Activated CD4-positive, alpha-beta T cell treated with anti-CD3 and anti-CD28 coated beads for 36 hours (primary cell): ENCODE measurements at regions not wholly inside any gene's neighbourhood (a gene's known extent, or its start where the extent isn't known, plus 50 kb on each side); places are given as distances from the start of the nearest gene placed in this dataset.

Experiments used
- ATAC-seq: fragments of 200-7000 bp; cut with Tn5 transposase; one replicate; pipeline ENCODE4 v1.10.0; 2021; ENCODE audit warnings: mild to moderate bottlenecking, moderate library complexity
- CTCF ChIA-PET: fragments of 350-600 bp; sonication (Branson Sonifier 250); formaldehyde crosslinking; loops from one replicate; lab custom pipeline; 2021; ENCODE audit warnings: antibody characterized with exemption; lab: Charles Lee
- POLR2A ChIA-PET: fragments of 350-600 bp; sonication (Branson Sonifier 250); formaldehyde crosslinking; loops from one replicate; lab custom pipeline; 2021; ENCODE audit warnings: antibody characterized with exemption, inconsistent platforms; lab: Charles Lee
- DNase-seq: peaks from one replicate; pipeline ENCODE4 v3.0.0-alpha.2; 2020
- H3K27ac Mint-ChIP-seq: one replicate; pipeline ENCODE4 v1.8.0; 2021; ENCODE audit warnings: mixed read lengths
- H3K27me3 Mint-ChIP-seq: one replicate; pipeline ENCODE4 v1.8.0; 2021; ENCODE audit warnings: mixed read lengths
- H3K36me3 Mint-ChIP-seq: one replicate; pipeline ENCODE4 v1.8.0; 2021; ENCODE audit warnings: low read depth, mixed read lengths
- H3K4me1 Mint-ChIP-seq: one replicate; pipeline ENCODE4 v1.8.0; 2021; ENCODE audit warnings: mixed read lengths
- H3K4me3 Mint-ChIP-seq: one replicate; pipeline ENCODE4 v1.8.0; 2021; ENCODE audit warnings: mild to moderate bottlenecking, moderate library complexity, mixed read lengths
- H3K9me3 Mint-ChIP-seq: one replicate; pipeline ENCODE4 v1.8.0; 2021; ENCODE audit warnings: low read depth, mixed read lengths
- intact Hi-C, 2 experiments: fragments of 100-400 bp; cut with DNase I in 1 of 2; cut with micrococcal nuclease in 1 of 2; formaldehyde crosslinking; loops; one replicate each; pipeline versions ENCODE4 v1.14.2 to v1.15.1; 2022 to 2024; cut with DNase I, micrococcal nuclease

GRCh38 chr9:99559776-99560175 is 261.9 kb upstream of the NR4A3 start:
- peaks cover 7% of the 10 kb centered on the region for H3K9me3 Mint-ChIP-seq
- no peaks in the 10 kb centered on the region for H3K36me3 Mint-ChIP-seq
- H3K27ac Mint-ChIP-seq, result no peak overlapping the region
- DNase-seq (no peak), ATAC-seq (no peak)
- H3K4me3 Mint-ChIP-seq, result no peak overlapping the region
- ChIA-PET POLR2A (no interaction called here), CTCF (no interaction called here)
- intact Hi-C loops, result no loop called here
- peaks cover 2% of the 10 kb centered on the region for H3K27me3 Mint-ChIP-seq
- H3K4me1 Mint-ChIP-seq, result no peaks in the 10 kb centered on the region

- DNase-seq, result no peak
- H3K27ac Mint-ChIP-seq, result no peak overlapping the region
- ChIA-PET CTCF (interaction anchor here (0.8 to 1.1 kb wide), 2 partner anchors 16 to 19 kb away, joined by 3 to 4 read pairs; no protein-coding TSS in a partner anchor), POLR2A (no interaction called here)
- no peaks in the 10 kb centered on the region for H3K36me3 Mint-ChIP-seq
- no peak overlapping the region for H3K4me3 Mint-ChIP-seq
- H3K4me1 Mint-ChIP-seq, result no peaks in the 10 kb centered on the region
- no peak for ATAC-seq
- peaks cover 7% of the 10 kb centered on the region for H3K9me3 Mint-ChIP-seq
- peaks cover 2% of the 10 kb centered on the region for H3K27me3 Mint-ChIP-seq
- intact Hi-C loops, result no loop called here
Observed at GRCh38 chr9:99560561-99560960, 261.1 kb upstream of the NR4A3 start.

GRCh38 chr9:99561509-99561917 is 260.2 kb upstream of the NR4A3 start:
- no peak overlapping the region for H3K4me3 Mint-ChIP-seq
- peaks cover 5% of the 10 kb centered on the region for H3K27me3 Mint-ChIP-seq
- no peak overlapping the region for H3K27ac Mint-ChIP-seq
- peaks cover 7% of the 10 kb centered on the region for H3K9me3 Mint-ChIP-seq
- ChIA-PET CTCF (interaction anchor here (0.6 to 1.1 kb wide), 2 partner anchors 17 to 346 kb away, joined by 3 to 4 read pairs; no protein-coding TSS in a partner anchor), POLR2A (no interaction called here)
- intact Hi-C loops, result no loop called here
- H3K4me1 Mint-ChIP-seq, result no peaks in the 10 kb centered on the region
- H3K36me3 Mint-ChIP-seq, result no peaks in the 10 kb centered on the region
- no peak for DNase-seq
- no peak for ATAC-seq

GRCh38 chr9:99561961-99562565 is 259.6 kb upstream of the NR4A3 start:
- no peaks in the 10 kb centered on the region for H3K4me1 Mint-ChIP-seq
- no peak overlapping the region for H3K4me3 Mint-ChIP-seq
- ChIA-PET CTCF (interaction anchor here (0.6 kb wide), 1 partner anchor 345 kb away, joined by 3 read pairs; no protein-coding TSS in a partner anchor), POLR2A (no interaction called here)
- no peak overlapping the region for H3K27ac Mint-ChIP-seq
- intact Hi-C loops, result no loop called here
- H3K27me3 Mint-ChIP-seq, result peaks cover 7% of the 10 kb centered on the region
- H3K9me3 Mint-ChIP-seq, result peaks cover 7% of the 10 kb centered on the region
- DNase-seq, result no peak
- no peak for ATAC-seq
- no peaks in the 10 kb centered on the region for H3K36me3 Mint-ChIP-seq

- no peak overlapping the region for H3K27ac Mint-ChIP-seq
- intact Hi-C loops, result no loop called here
- ChIA-PET POLR2A (no interaction called here), CTCF (interaction anchor here (0.9 to 1.0 kb wide), 2 partner anchors 33 to 55 kb away, joined by 3 read pairs; no protein-coding TSS in a partner anchor)
- H3K27me3 Mint-ChIP-seq, result peaks cover 10% of the 10 kb centered on the region
- ATAC-seq, result no peak
- H3K4me1 Mint-ChIP-seq, result no peaks in the 10 kb centered on the region
- H3K9me3 Mint-ChIP-seq, result no peaks in the 10 kb centered on the region
- no peak for DNase-seq
- no peaks in the 10 kb centered on the region for H3K36me3 Mint-ChIP-seq
- H3K4me3 Mint-ChIP-seq, result no peak overlapping the region
Observed at GRCh38 chr9:99563364-99563763, 258.3 kb upstream of the NR4A3 start.

- intact Hi-C loops, result no loop called here
- Mint-ChIP-seq H3K4me3 (no peak overlapping the region), H3K27me3 (peaks cover 10% of the 10 kb centered on the region), H3K4me1 (no peaks in the 10 kb centered on the region), H3K9me3 (no peaks in the 10 kb centered on the region), H3K27ac (no peak overlapping the region), H3K36me3 (no peaks in the 10 kb centered on the region)
- no peak for ATAC-seq
- ChIA-PET CTCF (no interaction called here), POLR2A (no interaction called here)
- no peak for DNase-seq
Observed at GRCh38 chr9:99565203-99565602, 256.5 kb upstream of the NR4A3 start.

- Mint-ChIP-seq H3K27me3 (peaks cover 12% of the 10 kb centered on the region), H3K4me1 (no peaks in the 10 kb centered on the region), H3K4me3 (no peak overlapping the region), H3K27ac (no peak overlapping the region), H3K36me3 (no peaks in the 10 kb centered on the region), H3K9me3 (no peaks in the 10 kb centered on the region)
- intact Hi-C loops, result no loop called here
- DNase-seq (no peak), ATAC-seq (no peak)
- ChIA-PET CTCF (no interaction called here), POLR2A (no interaction called here)
Observed at GRCh38 chr9:99567436-99567835, 254.2 kb upstream of the NR4A3 start.

- ChIA-PET CTCF (no interaction called here), POLR2A (no interaction called here)
- Mint-ChIP-seq H3K27ac (no peak overlapping the region), H3K27me3 (peaks cover 10% of the 10 kb centered on the region), H3K36me3 (no peaks in the 10 kb centered on the region), H3K4me1 (no peaks in the 10 kb centered on the region), H3K9me3 (no peaks in the 10 kb centered on the region), H3K4me3 (no peak overlapping the region)
- no peak for ATAC-seq
- intact Hi-C loops, result no loop called here
- no peak for DNase-seq
Observed at GRCh38 chr9:99569840-99570239, 251.8 kb upstream of the NR4A3 start.

- H3K4me3 Mint-ChIP-seq, result no peak overlapping the region
- H3K27ac Mint-ChIP-seq, result no peak overlapping the region
- no peak for ATAC-seq
- ChIA-PET POLR2A (no interaction called here), CTCF (no interaction called here)
- H3K4me1 Mint-ChIP-seq, result no peaks in the 10 kb centered on the region
- H3K36me3 Mint-ChIP-seq, result no peaks in the 10 kb centered on the region
- peaks cover 2% of the 10 kb centered on the region for H3K27me3 Mint-ChIP-seq
- intact Hi-C loops, result no loop called here
- H3K9me3 Mint-ChIP-seq, result no peaks in the 10 kb centered on the region
- DNase-seq, result no peak
Observed at GRCh38 chr9:99572567-99572966, 249.1 kb upstream of the NR4A3 start.

GRCh38 chr9:99573085-99573484 is 248.6 kb upstream of the NR4A3 start:
- no peak overlapping the region for H3K4me3 Mint-ChIP-seq
- H3K9me3 Mint-ChIP-seq, result no peaks in the 10 kb centered on the region
- H3K27me3 Mint-ChIP-seq, result peaks cover 1% of the 10 kb centered on the region
- ChIA-PET CTCF (no interaction called here), POLR2A (no interaction called here)
- ATAC-seq (no peak), DNase-seq (no peak)
- no peaks in the 10 kb centered on the region for H3K36me3 Mint-ChIP-seq
- intact Hi-C loops, result no loop called here
- H3K27ac Mint-ChIP-seq, result no peak overlapping the region
- H3K4me1 Mint-ChIP-seq, result no peaks in the 10 kb centered on the region

GRCh38 chr9:99573886-99574285 is 247.8 kb upstream of the NR4A3 start:
- no peak overlapping the region for H3K27ac Mint-ChIP-seq
- DNase-seq (no peak), ATAC-seq (no peak)
- no peak overlapping the region for H3K4me3 Mint-ChIP-seq
- H3K36me3 Mint-ChIP-seq, result no peaks in the 10 kb centered on the region
- ChIA-PET POLR2A (no interaction called here), CTCF (no interaction called here)
- H3K9me3 Mint-ChIP-seq, result no peaks in the 10 kb centered on the region
- no peaks in the 10 kb centered on the region for H3K4me1 Mint-ChIP-seq
- intact Hi-C loops, result no loop called here
- H3K27me3 Mint-ChIP-seq, result peaks cover 1% of the 10 kb centered on the region

- peaks cover 1% of the 10 kb centered on the region for H3K27me3 Mint-ChIP-seq
- CTCF ChIA-PET, result interaction anchor here (1.0 kb wide), 1 partner anchor 39 kb away, joined by 3 read pairs; no protein-coding TSS in a partner anchor
- DNase-seq (no peak), ATAC-seq (no peak)
- no peaks in the 10 kb centered on the region for H3K9me3 Mint-ChIP-seq
- H3K36me3 Mint-ChIP-seq, result no peaks in the 10 kb centered on the region
- POLR2A ChIA-PET, result no interaction called here
- H3K27ac Mint-ChIP-seq, result no peak overlapping the region
- no peak overlapping the region for H3K4me3 Mint-ChIP-seq
- intact Hi-C loops, result no loop called here
- no peaks in the 10 kb centered on the region for H3K4me1 Mint-ChIP-seq
Observed at GRCh38 chr9:99576002-99576401, 245.7 kb upstream of the NR4A3 start.
